GM12864 (cell line): ENCODE measurements at regions not wholly inside any gene's neighbourhood (a gene's known extent, or its start where the extent isn't known, plus 50 kb on each side); places are given as distances from the start of the nearest gene placed in this dataset.
"Not testable (repeated sequence)": the region's sequence is repeated elsewhere in the genome, so short reads cannot be mapped to it uniquely, and the experiment has no call there.

Experiments
- DNase-seq: peaks from one replicate; pipeline ENCODE4 v3.0.0-alpha.2; 2011; ENCODE audit warnings: low read depth
- H3K4me3 ChIP-seq: 2 replicates; pipeline ENCODE4 v1.5.1; 2011; ENCODE audit warnings: mild to moderate bottlenecking, low read depth, low read length, control low read depth
- TF ChIP-seq, protein P1 (sequence below): IDR thresholded peaks from 2 replicates; pipeline ENCODE4 v1.5.1; 2011; ENCODE audit warnings: low read depth, mild to moderate bottlenecking, moderate library complexity, low read length, control low read depth, inconsistent platforms; ENCODE audit errors: missing control alignments

- H3K4me3 ChIP-seq: no peak overlapping the region
- TF ChIP-seq, protein P1, sequence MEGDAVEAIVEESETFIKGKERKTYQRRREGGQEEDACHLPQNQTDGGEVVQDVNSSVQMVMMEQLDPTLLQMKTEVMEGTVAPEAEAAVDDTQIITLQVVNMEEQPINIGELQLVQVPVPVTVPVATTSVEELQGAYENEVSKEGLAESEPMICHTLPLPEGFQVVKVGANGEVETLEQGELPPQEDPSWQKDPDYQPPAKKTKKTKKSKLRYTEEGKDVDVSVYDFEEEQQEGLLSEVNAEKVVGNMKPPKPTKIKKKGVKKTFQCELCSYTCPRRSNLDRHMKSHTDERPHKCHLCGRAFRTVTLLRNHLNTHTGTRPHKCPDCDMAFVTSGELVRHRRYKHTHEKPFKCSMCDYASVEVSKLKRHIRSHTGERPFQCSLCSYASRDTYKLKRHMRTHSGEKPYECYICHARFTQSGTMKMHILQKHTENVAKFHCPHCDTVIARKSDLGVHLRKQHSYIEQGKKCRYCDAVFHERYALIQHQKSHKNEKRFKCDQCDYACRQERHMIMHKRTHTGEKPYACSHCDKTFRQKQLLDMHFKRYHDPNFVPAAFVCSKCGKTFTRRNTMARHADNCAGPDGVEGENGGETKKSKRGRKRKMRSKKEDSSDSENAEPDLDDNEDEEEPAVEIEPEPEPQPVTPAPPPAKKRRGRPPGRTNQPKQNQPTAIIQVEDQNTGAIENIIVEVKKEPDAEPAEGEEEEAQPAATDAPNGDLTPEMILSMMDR: no peak
- DNase-seq: no peak
These were observed 86.3 kb downstream of the NUS1 start for GRCh38 chr6:117761610-117762009.

DNA sequence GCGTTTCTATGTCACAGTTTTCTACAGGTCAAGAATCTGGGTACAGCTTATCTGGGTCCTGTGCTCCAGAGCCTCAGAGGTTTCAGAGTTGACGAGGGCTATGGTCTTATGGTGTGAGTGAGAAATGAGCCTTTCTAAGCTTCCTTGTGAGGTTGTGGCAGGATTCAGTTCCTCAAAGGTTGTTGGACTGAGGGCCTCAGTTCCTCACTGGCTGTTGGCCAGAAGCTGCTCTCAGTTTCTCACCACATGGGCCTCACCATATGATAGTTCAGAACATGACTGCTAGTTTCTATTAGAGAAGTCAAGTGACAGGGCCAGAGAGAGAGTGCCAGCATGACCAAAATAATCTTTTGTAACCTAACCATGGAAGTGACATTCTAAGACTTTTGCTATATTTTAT lies 96.1 kb downstream of the NUS1 start:
- DNase-seq: peak; percentile 95
- no peak overlapping the region for H3K4me3 ChIP-seq
- TF ChIP-seq, protein P1: no peak

DNA sequence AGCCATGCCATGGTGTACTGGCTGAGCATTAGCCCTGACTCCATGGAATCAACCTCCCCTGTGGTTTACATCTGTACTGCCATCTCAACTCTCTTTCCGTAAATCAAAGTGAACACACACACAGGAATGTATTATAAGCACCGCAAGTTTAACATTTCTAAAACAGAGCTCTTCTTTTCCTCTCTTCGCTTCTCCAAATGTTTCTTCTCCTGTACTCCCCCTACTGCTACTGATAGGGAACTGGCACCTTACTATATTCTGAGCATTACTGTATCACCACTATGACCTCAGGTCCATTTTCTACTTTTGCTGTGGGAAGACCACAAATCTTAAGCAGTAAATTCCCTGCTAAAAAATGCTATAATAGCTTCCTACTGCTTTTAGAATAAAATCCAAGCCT lies 101.2 kb downstream of the NUS1 start:
- TF ChIP-seq, protein P1: peak; percentile 45
- DNase-seq: no peak
- no peak overlapping the region for H3K4me3 ChIP-seq

DNA sequence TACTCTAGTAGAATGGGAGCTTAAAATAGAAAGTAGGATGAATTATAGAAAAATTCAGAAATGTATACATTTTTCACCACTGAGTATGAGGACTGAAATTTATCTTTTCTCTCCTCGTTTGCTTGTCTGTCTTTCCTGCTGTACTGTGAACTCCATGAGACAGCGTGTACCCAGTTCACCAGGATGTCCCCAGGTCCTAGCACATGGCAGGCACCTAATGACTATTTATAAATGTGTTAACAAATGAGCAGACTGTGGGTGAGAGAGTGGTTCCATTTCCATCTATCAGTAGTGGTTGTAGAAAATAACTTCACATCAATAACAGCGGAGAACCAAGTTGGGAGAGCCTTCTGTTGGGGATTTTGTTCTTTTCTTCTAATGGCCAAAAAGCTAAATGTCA lies 106.3 kb downstream of the NUS1 start:
- DNase-seq: no peak
- no peak overlapping the region for H3K4me3 ChIP-seq
- TF ChIP-seq, protein P1: no peak

GRCh38 chr6:117783279-117783678 lies 108.0 kb downstream of the NUS1 start:
- DNase-seq: no peak
- H3K4me3 ChIP-seq: no peak overlapping the region
- TF ChIP-seq, protein P1: no peak

DNA sequence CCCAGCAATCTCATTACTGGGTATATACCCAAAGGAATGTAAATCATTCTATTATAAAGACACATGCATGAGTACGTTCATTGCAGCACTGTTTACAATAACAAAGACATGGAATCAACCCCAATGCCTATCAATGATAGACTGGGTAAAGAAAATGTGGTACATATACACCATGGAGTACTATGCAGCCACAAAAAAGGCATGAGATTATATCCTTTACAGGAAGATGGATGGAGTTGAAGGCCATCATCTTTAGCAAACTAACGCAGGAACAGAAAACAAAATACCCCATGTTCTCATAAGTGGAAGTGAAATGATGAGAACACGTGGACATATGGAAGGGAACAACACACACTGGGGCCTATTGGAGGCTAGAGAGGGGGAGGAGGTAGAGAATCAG lies 115.7 kb downstream of the NUS1 start:
- no peak for DNase-seq
- TF ChIP-seq, protein P1: no peak
- no peak overlapping the region for H3K4me3 ChIP-seq

DNA sequence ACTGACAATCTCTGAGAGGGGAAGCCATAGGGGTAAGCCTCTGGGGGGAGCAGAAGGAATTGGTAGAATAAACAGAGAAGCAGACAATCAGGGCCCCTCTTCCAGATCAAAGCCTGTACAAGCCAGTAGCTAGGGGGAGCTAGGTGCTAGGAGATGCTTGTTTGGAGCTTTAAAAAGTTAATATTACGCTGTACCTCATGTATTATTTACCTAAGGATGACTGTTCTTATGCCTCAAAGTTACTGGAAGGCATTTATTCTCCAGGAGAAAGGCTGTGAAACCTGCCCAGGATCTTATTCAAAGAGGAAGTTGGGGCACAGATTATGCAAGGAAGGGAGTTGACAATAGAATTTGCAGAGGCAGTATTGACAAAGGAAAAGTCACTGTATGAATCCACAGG lies 111.8 kb upstream of the SLC35F1 start:
- DNase-seq: no peak
- no peak overlapping the region for H3K4me3 ChIP-seq
- TF ChIP-seq, protein P1: no peak

- DNase-seq, H3K4me3 ChIP-seq: not testable (repeated sequence)
These were observed 108.2 kb upstream of the SLC35F1 start for GRCh38 chr6:117798819-117799218.
